H7 (cell line): ENCODE measurements at regions not wholly inside any gene's neighbourhood (a gene's known extent, or its start where the extent isn't known, plus 50 kb on each side); places are given as distances from the start of the nearest gene placed in this dataset.
"Not testable (repeated sequence)": the region's sequence is repeated elsewhere in the genome, so short reads cannot be mapped to it uniquely, and the experiment has no call there.

ENCODE experiments used
- DNase-seq: peaks from one replicate; pipeline ENCODE4 v3.0.0; 2012
- H3K27me3 ChIP-seq: 2 replicates; pipeline ENCODE4 v1.6.0; 2011; ENCODE audit warnings: mild to moderate bottlenecking, low read length; ENCODE audit not compliant: control insufficient read depth, insufficient read depth
- H3K36me3 ChIP-seq: replicated peaks from 2 replicates; pipeline ENCODE4 v1.5.1; 2011; ENCODE audit warnings: low read length; ENCODE audit not compliant: control insufficient read depth, insufficient read depth
- H3K4me3 ChIP-seq: 2 replicates; pipeline ENCODE4 v1.5.1; 2011; ENCODE audit warnings: low read depth, mild to moderate bottlenecking, control low read depth, low read length, moderate library complexity; ENCODE audit not compliant: insufficient read depth

GRCh38 chr10:108639010-108639409 lies 1284.3 kb downstream of the XPNPEP1 start:
- Histone ChIP-seq H3K27me3 (no peaks in the 10 kb centered on the region), H3K4me3 (no peak overlapping the region), H3K36me3 (no peaks in the 10 kb centered on the region)
- DNase-seq: no peak

- no peak for DNase-seq
- H3K36me3 ChIP-seq: no peaks in the 10 kb centered on the region
- no peak overlapping the region for H3K4me3 ChIP-seq
- no peaks in the 10 kb centered on the region for H3K27me3 ChIP-seq
These were observed 1285.1 kb downstream of the XPNPEP1 start for GRCh38 chr10:108638225-108638624.

- Histone ChIP-seq H3K4me3 (no peak overlapping the region), H3K36me3 (no peaks in the 10 kb centered on the region), H3K27me3 (no peaks in the 10 kb centered on the region)
- DNase-seq: no peak
These were observed 1290.3 kb downstream of the XPNPEP1 start for GRCh38 chr10:108633046-108633445.

- no peak overlapping the region for H3K4me3 ChIP-seq
- no peaks in the 10 kb centered on the region for H3K36me3 ChIP-seq
- no peaks in the 10 kb centered on the region for H3K27me3 ChIP-seq
- no peak for DNase-seq
These were observed 1291.2 kb downstream of the XPNPEP1 start for GRCh38 chr10:108632144-108632543.

- DNase-seq: no peak
- no peaks in the 10 kb centered on the region for H3K27me3 ChIP-seq
- H3K4me3 ChIP-seq: no peak overlapping the region
- H3K36me3 ChIP-seq: no peaks in the 10 kb centered on the region
These were observed 1292.0 kb downstream of the XPNPEP1 start for GRCh38 chr10:108631332-108631731.

- no peak for DNase-seq
- no peak overlapping the region for H3K4me3 ChIP-seq
- no peaks in the 10 kb centered on the region for H3K36me3 ChIP-seq
- H3K27me3 ChIP-seq: no peaks in the 10 kb centered on the region
These were observed 1293.5 kb downstream of the XPNPEP1 start for GRCh38 chr10:108629834-108630233.

- no peak overlapping the region for H3K4me3 ChIP-seq
- H3K36me3 ChIP-seq: no peaks in the 10 kb centered on the region
- DNase-seq: no peak
- H3K27me3 ChIP-seq: no peaks in the 10 kb centered on the region
These were observed 1299.3 kb downstream of the XPNPEP1 start for GRCh38 chr10:108624052-108624451.

- Histone ChIP-seq H3K36me3 (no peaks in the 10 kb centered on the region), H3K27me3 (no peaks in the 10 kb centered on the region), H3K4me3 (no peak overlapping the region)
- no peak for DNase-seq
These were observed 1302.3 kb downstream of the XPNPEP1 start for GRCh38 chr10:108620821-108621534.

- H3K27me3 ChIP-seq: no peaks in the 10 kb centered on the region
- DNase-seq: no peak
These were observed 1306.6 kb downstream of the XPNPEP1 start for GRCh38 chr10:108616559-108617285.

GRCh38 chr10:108615576-108616320 lies 1307.6 kb downstream of the XPNPEP1 start:
- DNase-seq: no peak
- Histone ChIP-seq H3K27me3 (no peaks in the 10 kb centered on the region), H3K4me3 (no peak overlapping the region), H3K36me3 (no peaks in the 10 kb centered on the region)

More at GRCh38 chr10:108616559-108617285, 1306.6 kb downstream of the XPNPEP1 start:
- H3K36me3 ChIP-seq: no peaks in the 10 kb centered on the region
- H3K4me3 ChIP-seq: no peak overlapping the region

- Histone ChIP-seq H3K27me3 (no peaks in the 10 kb centered on the region), H3K36me3 (no peaks in the 10 kb centered on the region), H3K4me3 (no peak overlapping the region)
- DNase-seq: no peak
These were observed 1310.8 kb downstream of the XPNPEP1 start for GRCh38 chr10:108612485-108612884.

- DNase-seq: no peak
- Histone ChIP-seq H3K36me3 (no peaks in the 10 kb centered on the region), H3K27me3 (no peaks in the 10 kb centered on the region), H3K4me3 (no peak overlapping the region)
These were observed 1314.5 kb downstream of the XPNPEP1 start for GRCh38 chr10:108608860-108609259.

- peaks cover 48% of the 10 kb centered on the region for H3K27me3 ChIP-seq
- H3K4me3 ChIP-seq: no peak overlapping the region
- no peaks in the 10 kb centered on the region for H3K36me3 ChIP-seq
- no peak for DNase-seq
These were observed 1321.5 kb downstream of the XPNPEP1 start for GRCh38 chr10:108601851-108602250.

GRCh38 chr10:108600511-108600910 lies 1322.8 kb downstream of the XPNPEP1 start:
- not testable (repeated sequence) for DNase-seq, H3K4me3 ChIP-seq, H3K36me3 ChIP-seq
- H3K27me3 ChIP-seq: peaks cover 60% of the 10 kb centered on the region

GRCh38 chr10:108599317-108599716 lies 1324.0 kb downstream of the XPNPEP1 start:
- not testable (repeated sequence) for DNase-seq, H3K4me3 ChIP-seq, H3K36me3 ChIP-seq
- peaks cover 71% of the 10 kb centered on the region for H3K27me3 ChIP-seq
